ENCODE measurements at regions not wholly inside any gene's neighbourhood (a gene's known extent, or its start where the extent isn't known, plus 50 kb on each side); places are given as distances from the start of the nearest gene placed in this dataset.

DNA sequence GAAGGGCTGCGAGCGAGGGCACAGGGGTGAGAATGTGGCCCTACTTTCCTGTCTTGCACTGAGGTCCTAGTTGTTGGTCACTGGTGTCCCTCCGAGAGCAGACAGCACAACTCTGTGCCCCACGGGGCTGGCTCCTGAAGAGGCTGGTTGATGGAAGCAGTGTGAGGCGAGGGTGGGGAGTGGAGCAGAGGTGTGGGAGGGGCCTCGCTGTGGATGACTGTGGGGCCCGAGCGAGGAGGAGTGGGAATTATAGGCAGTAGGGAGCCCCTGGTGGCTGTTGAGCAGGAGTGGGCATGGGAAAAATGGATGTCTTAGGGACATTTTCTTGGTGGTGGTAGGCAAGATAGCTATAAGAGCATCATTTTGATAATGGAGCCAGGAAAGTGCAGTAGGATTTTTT, 660.5 kb upstream of the HS6ST1 start:
- TF ChIP-seq CTCF (IDR thresholded peaks at IDR 0.05) (no peak), POLR2A (IDR thresholded peaks at IDR 0.05) (no peak)

All from testis (tissue), 2 donors.